ENCODE measurements at regions not wholly inside any gene's neighbourhood (a gene's known extent, or its start where the extent isn't known, plus 50 kb on each side); places are given as distances from the start of the nearest gene placed in this dataset.
A peak's percentile ranks its signal among the peaks of the same experiment; 100 is the strongest.

- H3K23ac ChIP-seq (ENCODE audit: low read depth, low read length), result no peak overlapping the region
- TF ChIP-seq MXI1 (IDR thresholded peaks at IDR 0.05; ENCODE audit: borderline replicate concordance, low read depth, low read length) (no peak), MAZ (IDR thresholded peaks at IDR 0.05; ENCODE audit: borderline replicate concordance, low read depth, low read length) (no peak), RFX5 (IDR thresholded peaks at IDR 0.05; ENCODE audit: low read depth, low read length) (no peak), RCOR1 (IDR thresholded peaks at IDR 0.05; ENCODE audit: insufficient replicate concordance, low read length) (no peak), POLR2A (IDR thresholded peaks at IDR 0.05; ENCODE audit: low read depth, low read length) (no peak), CTCF (conservative IDR thresholded peaks at IDR 0.05; ENCODE audit: low read depth, low read length) (no peak), RAD21 (IDR thresholded peaks at IDR 0.05; ENCODE audit: low read length) (no peak), BHLHE40 (IDR thresholded peaks at IDR 0.05; ENCODE audit: low read depth, low read length) (no peak), SMC3 (IDR thresholded peaks at IDR 0.05; ENCODE audit: low read depth, low read length) (no peak), ELK1 (IDR thresholded peaks at IDR 0.05; ENCODE audit: borderline replicate concordance, low read depth, low read length) (no peak), FOS (IDR thresholded peaks at IDR 0.05; ENCODE audit: low read depth, low read length) (no peak), NFE2L2 (IDR thresholded peaks at IDR 0.05; ENCODE audit: low read depth, low read length) (no peak), CHD1 (IDR thresholded peaks at IDR 0.05; ENCODE audit: low read depth, low read length) (no peak), USF2 (IDR thresholded peaks at IDR 0.05; ENCODE audit: low read depth, low read length) (no peak)
- peaks cover 35% of the 10 kb centered on the region for H3K9me3 ChIP-seq (ENCODE audit: control insufficient read depth, insufficient read depth, low read length)
- H4K5ac ChIP-seq (ENCODE audit: low read depth, low read length), result no peak overlapping the region
- no peak for DNase-seq
- intact Hi-C loops (cut with micrococcal nuclease), result no loop called here
- H4K8ac ChIP-seq (ENCODE audit: low read depth in 2 of 2, low read length in 2 of 2), result no peak overlapping the region
- in situ Hi-C loops (cut with MboI; ENCODE audit: low sequenced_read_pairs), result no loop called here
- no peak overlapping the region for H3K18ac ChIP-seq (ENCODE audit: low read depth, low read length)
- H2BK5ac ChIP-seq (ENCODE audit: low read depth, low read length, poor library complexity, severe bottlenecking), result no peak overlapping the region
- 49% methylated on average over 2 of the region's 13 CpGs; no CpG with 5 or more reads in 1 of the 2 experiments for WGBS, 2 experiments (ENCODE audit: extremely low coverage in 2 of 2, insufficient read length in 1 of 2)
- ChIA-PET POLR2A (ENCODE audit: unreplicated experiment) (no interaction called here), CTCF (interaction anchor here (0.6 kb wide), 1 partner anchor 1298 kb away, joined by 3 read pairs; no protein-coding TSS in a partner anchor)
- H3K79me1 ChIP-seq (ENCODE audit: low read depth in 1 of 2, low read length in 2 of 2), result no peaks in the 10 kb centered on the region
- no peak overlapping the region for H3K9ac ChIP-seq (ENCODE audit: low read depth, low read length)
- no peak overlapping the region for H3K14ac ChIP-seq (replicated peaks; ENCODE audit: low read depth, low read length)
- no peak overlapping the region for H3K4me3 ChIP-seq (ENCODE audit: insufficient read depth, low read depth, low read length)
- BruUV-seq (replicated peaks), result no TSS peak
- H3K4me2 ChIP-seq (ENCODE audit: low read depth, low read length), result no peak overlapping the region
- H3K9me1 ChIP-seq (ENCODE audit: insufficient read depth, low read length), result no peaks in the 10 kb centered on the region
- no peak overlapping the region for H2BK20ac ChIP-seq (ENCODE audit: low read depth, low read length)
- no peaks in the 10 kb centered on the region for H3K4me1 ChIP-seq (ENCODE audit: control insufficient read depth, insufficient read depth, low read length)
- H2AK5ac ChIP-seq (ENCODE audit: low read depth, low read length), result no peak overlapping the region
- H4K20me1 ChIP-seq (ENCODE audit: insufficient read depth, low read length), result no peaks in the 10 kb centered on the region
- dilution Hi-C loops (cut with HindIII; ENCODE audit: low sequenced_read_pairs, unreplicated experiment), result no loop called here
- no peak overlapping the region for H4K91ac ChIP-seq (ENCODE audit: insufficient read depth, low read depth, low read length)
- peak overlapping the region; percentile 8 for H2AFZ ChIP-seq (replicated peaks; ENCODE audit: low read length, poor library complexity)
- no peaks in the 10 kb centered on the region for H3K27me3 ChIP-seq (ENCODE audit: control insufficient read depth, insufficient read depth, low read length)
- no peak overlapping the region for H3K56ac ChIP-seq (ENCODE audit: extremely low read depth, insufficient read depth, low read length)
- ATAC-seq (ENCODE audit: low read depth), result no peak
- no peak overlapping the region for H2AK9ac ChIP-seq (replicated peaks; ENCODE audit: low read depth, low read length, poor library complexity)
- no peak overlapping the region for H3K4ac ChIP-seq (ENCODE audit: low read depth, low read length)
- no peak overlapping the region for H2BK120ac ChIP-seq (ENCODE audit: low read depth, low read length)
- no peak overlapping the region for H3K27ac ChIP-seq (ENCODE audit: insufficient read depth, low read length)
- H3K36me3 ChIP-seq (ENCODE audit: control insufficient read depth, insufficient read depth, low read length), result no peaks in the 10 kb centered on the region
- no peak overlapping the region for H2BK15ac ChIP-seq (ENCODE audit: low read depth, low read length)
These were observed 69.8 kb downstream of the DACT2 start for GRCh38 chr6:168249746-168250145.

Data from IMR-90 (cell line).